Pancreas (tissue), 10 donors: ENCODE measurements at regions not wholly inside any gene's neighbourhood (a gene's known extent, or its start where the extent isn't known, plus 50 kb on each side); places are given as distances from the start of the nearest gene placed in this dataset.

Source experiments
- ATAC-seq, 4 donors: fragments of 200-7000 bp; cut with Tn5 transposase; one replicate each; pipeline versions ENCODE4 v1.8.0 to v1.9.1; 2020; ENCODE audit warnings: mild to moderate bottlenecking in 4 of 4, moderate library complexity in 4 of 4
- DNase-seq, 6 donors: peaks; one replicate each; pipeline ENCODE4 v3.0.0-alpha.2; 2020
- FAIRE-seq: peaks from 2 replicates; lab custom pipeline; 2012; peaks lifted over from hg19 to GRCh38; lab: Jason Lieb, UNC
- H3K27ac ChIP-seq, 4 donors: fragments of 200-600 bp; sonication (generic); 1 replicate in 3 of 4; 2 replicates in 1 of 4; pipeline versions ENCODE4 v1.5.0 to v1.8.0; 2020
- H3K27me3 ChIP-seq, 4 donors: fragments of 200-600 bp; one replicate each; pipeline ENCODE4 v1.8.0; 2021
- H3K36me3 ChIP-seq, 3 donors: fragments of 200-600 bp; sonication (generic) in 1 of 3; one replicate each; pipeline versions ENCODE4 v1.5.0 to v1.8.0; 2020 to 2021
- H3K4me1 ChIP-seq, 3 donors: fragments of 200-600 bp; one replicate each; pipeline ENCODE4 v1.8.0; 2021
- H3K4me3 ChIP-seq, 4 donors: fragments of 200-600 bp; sonication (generic) in 2 of 4; one replicate each; pipeline versions ENCODE4 v1.5.0 to v1.8.0; 2020 to 2021
- H3K9me3 ChIP-seq, 4 donors: fragments of 200-600 bp; one replicate each; pipeline ENCODE4 v1.8.0; 2021
- CTCF ChIP-seq, 4 donors: fragments of 200-600 bp; sonication (generic) in 3 of 4; IDR thresholded peaks; one replicate each; pipeline versions ENCODE4 v1.5.0 to v1.8.0; 2021; ENCODE audit warnings: antibody characterized with exemption in 4 of 4
- WGBS, 2 donors: extraction: QIAGEN DNeasy Blood & Tissue Kit; methylation state at CpG; one replicate each; pipeline ENCODE4 v1.1.7; 2013; 5-methylcytosine and 5-hydroxymethylcytosine counted together
- intact Hi-C, 3 donors: fragments of 100-400 bp; cut with DNase I; formaldehyde crosslinking; loops; one replicate each; pipeline versions ENCODE4 v1.11.1 to v1.14.2; 2022
- donor health status: healthy with polysubstance abuse.
- donor health status: DM: no; HTN: no; CAD: no; lungs with moderate emphysema.
- donor health status: DM: no; HTN: no; CAD: no.
- donor health status: control.
- donor health status: control.
- donor health status: Bipolar disorder and iron deficiency.
- donor health status: DM: yes; HTN: yes; CAD: no.
- donor health status: DM: no; HTN: no; CAD: no.
- donor health status: DM: no; HTN: no; CAD: no.
- donor health status: DM: yes; HTN: yes; CAD: no.

DNA sequence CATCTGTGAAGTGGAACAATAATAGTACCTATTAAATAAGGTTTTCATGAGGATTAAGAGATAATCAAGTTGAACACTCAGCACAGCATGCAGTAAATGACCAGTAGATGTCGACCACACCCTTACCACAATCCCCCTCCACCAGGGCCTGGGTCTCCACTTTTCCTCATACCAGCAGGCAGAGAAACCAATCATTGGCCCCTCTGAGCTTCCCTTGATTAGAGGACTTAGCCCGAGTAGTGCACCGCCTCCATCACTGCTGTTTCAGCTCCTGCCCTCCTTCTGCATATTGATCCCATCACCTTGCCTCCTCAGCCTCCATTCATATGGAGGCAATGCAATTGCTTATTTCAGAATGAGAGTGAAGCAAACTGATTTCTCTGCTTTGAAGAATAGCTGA lies 96.5 kb upstream of the CDH11 start:
- intact Hi-C loops, result no loop called here
- ATAC-seq (no peak), DNase-seq (no peak), FAIRE-seq (no peak)
- H3K27me3 ChIP-seq, result no peaks in the 10 kb centered on the region
- no peak overlapping the region for H3K4me3 ChIP-seq
- no peak overlapping the region for H3K27ac ChIP-seq
- WGBS, 2 donors, result 43 to 51% methylated on average over 3 of the region's 3 CpGs
- no peaks in the 10 kb centered on the region for H3K36me3 ChIP-seq
- H3K9me3 ChIP-seq, result no peaks in the 10 kb centered on the region
- TF ChIP-seq CTCF (IDR thresholded peaks at IDR 0.05), result no peak
- no peaks in the 10 kb centered on the region for H3K4me1 ChIP-seq

GRCh38 chr16:65213866-65214595 lies 92.2 kb upstream of the CDH11 start:
- no peaks in the 10 kb centered on the region for H3K36me3 ChIP-seq
- no peak overlapping the region for H3K4me3 ChIP-seq
- no peaks in the 10 kb centered on the region for H3K27me3 ChIP-seq
- no peaks in the 10 kb centered on the region for H3K9me3 ChIP-seq
- ATAC-seq (no peak), DNase-seq (no peak), FAIRE-seq (no peak)
- TF ChIP-seq CTCF (IDR thresholded peaks at IDR 0.05), result no peak
- H3K27ac ChIP-seq, result no peak overlapping the region
- intact Hi-C loops, result no loop called here
- no peaks in the 10 kb centered on the region for H3K4me1 ChIP-seq
- 50 to 61% methylated on average over 4 of the region's 4 CpGs for WGBS, 2 donors

- H3K27me3 ChIP-seq, result no peaks in the 10 kb centered on the region
- WGBS, 2 donors, result 50 to 64% methylated on average over 5 of the region's 5 CpGs
- H3K4me1 ChIP-seq, result no peaks in the 10 kb centered on the region
- no peaks in the 10 kb centered on the region for H3K9me3 ChIP-seq
- H3K27ac ChIP-seq, result no peak overlapping the region
- DNase-seq, result no peak
- no peak for ATAC-seq
- intact Hi-C loops, result no loop called here
- FAIRE-seq, result no peak
- H3K36me3 ChIP-seq, result no peaks in the 10 kb centered on the region
- TF ChIP-seq CTCF (IDR thresholded peaks at IDR 0.05), result no peak
- H3K4me3 ChIP-seq, result no peak overlapping the region
These were observed 90.9 kb upstream of the CDH11 start for GRCh38 chr16:65212791-65213190.

DNA sequence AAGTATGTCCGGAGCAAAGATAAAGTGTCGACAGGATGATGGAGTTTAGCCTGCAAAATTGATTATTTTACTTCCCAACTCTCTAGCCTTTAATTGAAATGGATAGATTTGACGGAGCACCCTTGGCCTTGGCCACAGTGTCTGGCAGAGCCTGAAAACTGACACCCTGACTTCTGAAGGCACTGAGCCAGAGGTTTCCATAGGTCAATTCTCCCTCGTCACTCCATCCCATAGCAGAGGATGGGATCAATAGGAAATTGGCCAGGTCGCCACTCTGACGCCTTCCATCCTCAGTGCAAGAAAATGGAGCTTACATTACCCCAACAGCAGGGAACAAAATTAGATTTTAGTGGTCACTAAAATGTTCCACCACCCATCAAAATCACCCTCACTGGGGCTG lies 90.4 kb upstream of the CDH11 start:
- intact Hi-C loops, result no loop called here
- no peak for DNase-seq
- no peaks in the 10 kb centered on the region for H3K9me3 ChIP-seq
- ATAC-seq, result no peak
- H3K27me3 ChIP-seq, result no peaks in the 10 kb centered on the region
- TF ChIP-seq CTCF (IDR thresholded peaks at IDR 0.05), result no peak
- H3K4me1 ChIP-seq, result no peaks in the 10 kb centered on the region
- no peak overlapping the region for H3K4me3 ChIP-seq
- H3K36me3 ChIP-seq, result no peaks in the 10 kb centered on the region
- no peak overlapping the region for H3K27ac ChIP-seq
- no peak for FAIRE-seq
- WGBS, 2 donors, result 29 to 37% methylated on average over 6 of the region's 6 CpGs

DNA sequence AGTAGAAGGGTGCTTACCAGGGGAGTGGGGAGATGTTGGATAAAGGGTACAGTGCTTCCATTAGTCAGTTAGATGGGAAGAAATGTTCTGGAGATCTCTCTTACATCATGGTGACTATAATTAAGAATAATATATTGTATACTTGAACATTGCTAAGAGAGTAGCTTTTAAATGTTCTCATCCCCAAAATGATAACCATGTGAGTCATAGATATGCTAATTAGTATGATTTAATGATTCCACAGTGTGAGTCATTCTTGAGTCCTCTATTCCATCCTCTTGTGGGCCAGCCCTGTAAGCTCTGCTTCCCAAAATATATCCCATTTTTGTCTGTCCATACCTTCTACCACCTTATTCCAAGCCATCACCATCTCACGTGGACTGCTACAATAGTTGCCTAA lies 80.6 kb upstream of the CDH11 start:
- FAIRE-seq (no peak), ATAC-seq (no peak), DNase-seq (no peak)
- peaks cover 0 to 4% (median 0%) of the 10 kb centered on the region in 4 donors for H3K27me3 ChIP-seq
- no peak overlapping the region for H3K4me3 ChIP-seq
- H3K36me3 ChIP-seq, result no peaks in the 10 kb centered on the region
- H3K9me3 ChIP-seq, result no peaks in the 10 kb centered on the region
- intact Hi-C loops, result no loop called here
- H3K27ac ChIP-seq, result no peak overlapping the region
- H3K4me1 ChIP-seq, result no peaks in the 10 kb centered on the region
- TF ChIP-seq CTCF (IDR thresholded peaks at IDR 0.05), result no peak
- WGBS, 2 donors, result 59 to 78% methylated on average over 1 of the region's 1 CpG
